HG03159 (cell line): ENCODE measurements at regions not wholly inside any gene's neighbourhood (a gene's known extent, or its start where the extent isn't known, plus 50 kb on each side); places are given as distances from the start of the nearest gene placed in this dataset.
"Not testable (repeated sequence)": the region's sequence is repeated elsewhere in the genome, so short reads cannot be mapped to it uniquely, and the experiment has no call there.

Experiments
- ATAC-seq: cut with Tn5 transposase; IDR thresholded peaks from one replicate; pipeline ENCODE4 v1.9.1; 2021; ENCODE audit warnings: mild to moderate bottlenecking, moderate library complexity; ENCODE audit not compliant: unreplicated experiment

GRCh38 chr14:105653921-105654320 is 127.5 kb downstream of the TMEM121 start:
- not testable (repeated sequence) for ATAC-seq

GRCh38 chr14:105659255-105659654 is 132.9 kb downstream of the TMEM121 start:
- ATAC-seq = not testable (repeated sequence)

- no peak for ATAC-seq
Measured at GRCh38 chr14:105659935-105660527, 133.6 kb downstream of the TMEM121 start.

- ATAC-seq = no peak
Measured at GRCh38 chr14:105660816-105661531, 134.6 kb downstream of the TMEM121 start.

- not testable (repeated sequence) for ATAC-seq
Measured at GRCh38 chr14:105662043-105662442, 135.7 kb downstream of the TMEM121 start.

- not testable (repeated sequence) for ATAC-seq
Measured at GRCh38 chr14:105662592-105662991, 136.2 kb downstream of the TMEM121 start.

GRCh38 chr14:105663323-105663722 is 136.9 kb downstream of the TMEM121 start:
- not testable (repeated sequence) for ATAC-seq

GRCh38 chr14:105663818-105664596 is 137.6 kb downstream of the TMEM121 start:
- not testable (repeated sequence) for ATAC-seq

GRCh38 chr14:105664691-105665090 is 138.3 kb downstream of the TMEM121 start:
- no peak for ATAC-seq

GRCh38 chr14:105665247-105665950 is 139.0 kb downstream of the TMEM121 start:
- no peak for ATAC-seq

GRCh38 chr14:105665951-105666277 is 139.5 kb downstream of the TMEM121 start:
- ATAC-seq = no peak

- no peak for ATAC-seq
Measured at GRCh38 chr14:105666420-105666819, 140.0 kb downstream of the TMEM121 start.

GRCh38 chr14:105666991-105667662 is 140.7 kb downstream of the TMEM121 start:
- not testable (repeated sequence) for ATAC-seq

GRCh38 chr14:105667663-105668020 is 141.3 kb downstream of the TMEM121 start:
- not testable (repeated sequence) for ATAC-seq

GRCh38 chr14:105668021-105668420 is 141.6 kb downstream of the TMEM121 start:
- ATAC-seq = not testable (repeated sequence)

GRCh38 chr14:105668471-105669230 is 142.3 kb downstream of the TMEM121 start:
- ATAC-seq = not testable (repeated sequence)

- not testable (repeated sequence) for ATAC-seq
Measured at GRCh38 chr14:105669231-105669610, 142.8 kb downstream of the TMEM121 start.

- not testable (repeated sequence) for ATAC-seq
Measured at GRCh38 chr14:105669646-105670045, 143.3 kb downstream of the TMEM121 start.

- not testable (repeated sequence) for ATAC-seq
Measured at GRCh38 chr14:105672450-105673200, 146.2 kb downstream of the TMEM121 start.
